Right forelimb (tissue), 1 donor: ENCODE measurements at regions not wholly inside any gene's neighbourhood (a gene's known extent, or its start where the extent isn't known, plus 50 kb on each side); places are given as distances from the start of the nearest gene placed in this dataset.
"Not testable (repeated sequence)": the region's sequence is repeated elsewhere in the genome, so short reads cannot be mapped to it uniquely, and the experiment has no call there.

Experiments
- DNase-seq: peaks from one replicate; pipeline ENCODE4 v3.0.0-alpha.2; 2018

DNA sequence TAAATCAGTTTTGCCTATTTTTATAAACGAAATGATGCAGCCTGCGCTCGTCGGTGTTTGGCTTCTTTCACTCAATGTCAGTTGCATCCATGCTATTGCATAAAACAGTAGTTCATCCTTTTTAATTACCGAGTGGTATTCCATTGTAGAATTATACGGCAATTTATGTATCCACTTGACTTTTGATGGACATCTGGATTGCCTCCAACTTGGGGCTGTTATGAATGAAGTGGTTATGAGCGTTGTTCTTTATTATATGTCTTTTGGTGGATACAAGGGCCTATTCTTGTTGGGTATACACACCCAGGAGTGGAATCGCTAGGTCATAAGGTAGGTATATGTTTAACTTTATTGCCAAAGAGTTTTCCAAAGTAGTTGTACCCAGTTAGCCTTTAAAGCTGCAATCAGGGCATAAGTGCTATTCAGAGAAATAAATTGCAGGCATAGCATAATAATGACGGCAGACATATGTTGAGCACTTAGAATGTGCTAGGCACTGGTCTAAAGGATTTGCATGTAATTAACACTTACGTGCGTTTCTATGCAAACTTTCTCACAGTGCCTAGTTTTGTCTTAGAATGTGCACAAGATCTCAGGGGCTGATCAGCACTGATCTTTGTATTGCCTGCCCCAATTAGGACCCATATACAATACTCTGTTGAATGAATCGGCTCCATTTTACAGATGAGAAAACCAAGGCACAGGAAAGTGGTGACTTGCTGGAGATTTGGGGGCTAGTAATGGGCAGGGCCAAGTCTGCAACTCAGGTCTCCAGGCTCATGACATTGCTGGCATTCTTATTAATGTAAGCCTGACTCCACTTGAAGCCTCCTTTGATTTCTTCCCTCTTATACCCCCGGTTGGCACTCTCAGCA is 407.0 kb downstream of the BCOR start:
- no peak for DNase-seq

DNA sequence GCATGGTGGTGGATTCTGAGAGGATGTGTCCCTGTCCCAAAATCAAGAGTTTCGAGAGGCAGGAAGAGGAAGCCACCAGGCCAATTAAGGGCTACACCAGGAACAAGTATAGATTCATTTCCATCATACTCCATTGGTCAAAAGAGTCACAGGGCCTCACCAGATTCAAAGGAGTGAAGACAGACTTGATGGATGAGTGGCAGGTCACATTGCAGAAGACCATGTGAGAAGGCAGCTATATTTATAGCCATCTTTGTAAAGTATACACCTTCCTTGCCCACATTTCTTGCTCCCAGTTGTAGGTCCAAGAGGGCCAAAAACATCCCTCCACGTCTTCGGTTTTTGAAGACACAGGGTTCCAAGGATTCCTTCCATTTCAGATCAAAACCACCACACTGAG is 406.0 kb downstream of the BCOR start:
- no peak for DNase-seq

DNA sequence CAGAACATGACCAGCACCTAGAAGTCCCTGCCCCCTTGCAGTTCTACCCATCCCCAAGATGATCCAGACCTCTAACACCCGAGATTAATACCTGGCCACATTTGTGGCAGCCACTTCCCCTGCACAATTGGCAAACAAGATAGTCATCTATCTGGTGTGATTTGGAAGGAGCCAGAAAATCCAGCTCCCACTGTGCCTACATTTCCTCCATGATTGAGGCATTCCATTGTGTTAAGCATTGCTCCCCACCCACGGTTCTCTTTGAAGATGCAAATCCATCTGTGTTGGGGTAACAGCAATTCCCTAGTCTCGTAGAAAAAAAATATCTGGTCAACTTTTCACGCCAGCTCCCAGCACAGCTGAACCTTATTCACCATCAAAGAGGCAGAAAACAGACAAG is 405.0 kb downstream of the BCOR start:
- DNase-seq: no peak

- no peak for DNase-seq
Measured at GRCh38 chrX:39693298-39693697, 404.5 kb downstream of the BCOR start.

DNA sequence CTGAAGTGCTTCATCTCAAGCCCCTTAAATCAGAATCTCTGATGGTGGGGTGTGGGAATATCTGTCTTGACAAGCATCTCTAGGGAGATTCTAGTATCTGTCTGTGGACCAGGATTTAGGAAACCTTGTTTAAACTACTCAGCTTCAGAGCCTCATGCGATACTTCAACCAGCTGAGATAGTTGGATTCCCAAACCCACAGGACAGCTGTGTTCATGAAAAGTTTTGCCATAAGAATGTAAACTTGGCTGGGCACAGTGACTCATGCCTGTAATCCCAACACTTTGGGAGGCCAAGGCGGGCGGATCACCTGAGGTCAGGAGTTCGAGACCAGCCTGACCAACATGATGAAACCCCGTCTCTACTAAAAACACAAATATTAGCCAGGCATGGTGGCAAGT is 395.1 kb downstream of the BCOR start:
- DNase-seq: not testable (repeated sequence)

DNA sequence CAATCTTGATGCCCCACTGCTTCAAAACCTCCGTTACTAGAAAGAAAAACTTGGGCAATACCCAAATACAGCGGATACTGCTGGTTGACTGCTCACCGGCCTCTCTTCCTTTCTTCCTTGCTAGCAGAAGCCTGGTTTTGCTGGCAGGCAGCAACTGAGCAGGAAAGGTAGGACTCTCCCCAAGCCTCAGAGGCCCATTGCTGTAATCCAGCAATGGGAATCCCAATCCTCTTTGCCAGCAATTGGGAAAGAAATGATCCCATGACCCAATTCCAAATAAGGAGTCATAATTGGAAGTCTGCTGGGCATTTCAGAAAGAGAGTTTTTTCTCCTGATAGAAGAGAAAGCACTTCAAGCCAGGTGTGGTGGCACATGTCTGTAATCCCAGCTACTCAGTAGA is 394.5 kb downstream of the BCOR start:
- no peak for DNase-seq

- no peak for DNase-seq
Measured at GRCh38 chrX:39704590-39704989, 393.2 kb downstream of the BCOR start.

DNA sequence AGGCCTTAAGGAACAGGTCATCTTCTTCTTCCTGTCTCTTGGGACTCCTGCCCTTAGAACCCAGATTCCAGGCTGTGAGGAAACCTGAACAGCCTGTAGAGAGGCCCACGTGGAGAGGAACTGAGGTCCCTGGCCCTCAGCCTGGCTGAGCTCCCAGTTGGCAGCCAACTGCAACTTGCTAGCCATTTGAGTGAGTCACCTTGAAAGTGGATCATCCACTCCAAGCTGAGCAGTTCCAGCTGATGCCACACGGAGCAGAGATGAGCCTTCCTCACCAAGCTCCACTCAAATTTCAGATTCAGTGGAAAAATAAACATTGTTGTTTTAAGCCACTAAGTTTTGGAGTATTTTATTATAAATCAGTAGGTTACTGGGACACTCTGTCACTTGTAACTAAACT is 392.5 kb downstream of the BCOR start:
- DNase-seq: no peak

DNA sequence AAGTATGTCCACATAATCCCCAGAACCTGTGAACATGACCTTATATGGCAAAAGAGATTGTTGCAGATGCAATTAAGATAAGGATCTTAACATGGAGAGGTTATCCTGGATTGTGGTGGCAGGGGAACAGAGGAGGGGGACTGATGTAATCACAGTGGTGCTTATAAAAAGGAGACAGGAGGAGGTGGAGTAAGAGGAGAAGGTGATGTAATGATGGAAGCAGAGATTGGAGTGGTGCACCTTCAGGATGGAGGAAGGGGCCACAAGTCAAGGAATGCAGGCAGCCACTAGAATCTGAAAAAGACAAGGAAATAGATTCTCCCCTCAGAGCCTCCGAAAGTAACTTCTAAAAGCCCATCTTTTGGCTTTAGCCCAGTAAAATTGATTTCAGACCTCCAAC is 388.4 kb downstream of the BCOR start:
- no peak for DNase-seq

GRCh38 chrX:39709812-39710211 is 387.9 kb downstream of the BCOR start:
- no peak for DNase-seq

GRCh38 chrX:39710776-39711175 is 387.0 kb downstream of the BCOR start:
- no peak for DNase-seq

GRCh38 chrX:39714471-39714870 is 383.3 kb downstream of the BCOR start:
- no peak for DNase-seq

DNA sequence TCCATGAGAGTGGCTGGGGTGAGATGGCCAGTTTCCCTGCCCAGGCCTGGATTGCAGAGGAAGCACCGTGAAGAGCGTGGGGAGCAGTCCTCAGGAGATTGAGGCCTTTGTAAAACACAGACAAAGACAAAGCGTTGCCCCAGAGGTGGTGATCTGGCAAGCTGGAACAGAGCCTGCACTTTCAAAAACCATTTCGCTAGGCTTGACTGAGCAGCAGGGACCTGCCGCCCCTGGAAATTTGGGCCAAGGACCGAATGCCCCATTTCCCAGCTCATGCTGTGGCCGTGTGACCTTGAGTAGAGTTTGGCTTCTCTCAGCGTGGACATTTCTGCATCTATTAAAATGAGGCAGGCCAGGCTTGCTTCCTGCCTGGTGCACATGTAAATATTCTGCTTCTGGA is 381.4 kb downstream of the BCOR start:
- no peak for DNase-seq

GRCh38 chrX:39716802-39717540 is 380.8 kb downstream of the BCOR start:
- DNase-seq: no peak

DNA sequence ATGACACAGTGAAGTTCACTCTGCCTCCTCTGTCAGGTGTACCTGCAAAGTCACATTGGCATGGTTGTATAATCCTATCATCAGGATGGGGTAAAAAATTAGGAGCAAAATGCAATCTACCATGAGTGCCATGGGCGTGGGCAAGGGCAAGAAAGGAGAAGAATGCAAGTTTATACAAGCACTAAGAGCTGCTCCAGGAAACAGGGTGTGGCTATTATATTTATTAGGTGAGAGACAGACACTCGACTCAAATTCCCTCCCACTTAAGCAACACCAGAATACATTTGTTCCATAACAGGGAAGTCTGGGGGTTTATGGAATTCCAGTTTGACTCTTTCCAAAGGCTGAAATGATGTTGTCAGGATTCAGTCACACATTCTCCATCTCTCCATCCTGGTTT is 378.8 kb downstream of the BCOR start:
- no peak for DNase-seq

DNA sequence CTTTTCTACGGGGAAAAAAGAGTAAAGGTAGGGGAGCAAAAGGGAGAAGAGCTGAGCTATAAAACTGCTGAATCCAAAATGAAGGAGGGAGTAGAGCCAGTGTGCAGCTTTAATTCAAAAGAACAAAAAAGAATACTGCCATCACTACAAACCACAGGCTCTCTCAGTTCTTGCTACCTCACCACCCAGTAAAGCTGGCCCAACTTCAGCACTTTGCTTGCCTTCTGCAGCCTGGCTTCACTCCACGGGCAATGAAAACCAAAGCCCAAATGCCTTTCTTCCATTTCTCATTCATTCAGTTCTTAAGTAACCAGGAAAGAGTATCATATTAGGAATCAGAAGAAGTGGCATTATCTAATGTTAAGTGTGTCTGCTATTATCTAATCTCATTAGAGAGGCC is 376.8 kb downstream of the BCOR start:
- no peak for DNase-seq

DNA sequence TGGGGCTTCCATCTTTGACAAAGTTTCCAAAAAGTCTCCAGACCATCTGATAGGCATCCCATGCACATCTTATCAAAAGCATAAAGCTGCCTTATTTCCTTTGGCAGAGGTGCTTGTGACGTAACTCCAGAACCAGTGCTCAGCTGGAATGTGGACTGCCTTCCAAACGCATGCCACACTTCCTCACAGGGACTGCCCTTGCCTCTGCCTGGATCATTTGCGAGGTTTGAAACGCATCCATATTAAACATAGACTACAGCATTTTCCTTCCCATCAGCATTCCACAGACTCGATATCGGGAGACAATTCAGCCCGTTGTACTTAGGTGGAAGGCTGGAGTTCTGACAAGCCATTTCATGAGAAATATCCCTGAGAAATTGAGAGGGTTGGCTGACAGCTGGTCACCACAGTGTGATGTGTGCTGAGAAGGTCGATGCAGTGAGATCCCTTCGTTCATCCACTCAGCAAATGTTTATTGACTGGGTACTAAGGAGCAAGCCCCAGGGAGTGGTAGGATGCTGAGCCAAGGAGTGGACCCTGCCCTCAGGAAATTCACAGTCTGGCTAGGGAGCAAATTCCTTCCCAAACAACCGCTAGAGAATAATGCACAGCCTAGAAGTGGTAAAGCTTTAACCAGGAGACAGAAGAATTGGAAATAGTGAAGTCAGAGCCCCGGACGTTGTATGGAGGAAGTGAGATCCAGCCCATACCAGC is 376.0 kb downstream of the BCOR start:
- DNase-seq: no peak

DNA sequence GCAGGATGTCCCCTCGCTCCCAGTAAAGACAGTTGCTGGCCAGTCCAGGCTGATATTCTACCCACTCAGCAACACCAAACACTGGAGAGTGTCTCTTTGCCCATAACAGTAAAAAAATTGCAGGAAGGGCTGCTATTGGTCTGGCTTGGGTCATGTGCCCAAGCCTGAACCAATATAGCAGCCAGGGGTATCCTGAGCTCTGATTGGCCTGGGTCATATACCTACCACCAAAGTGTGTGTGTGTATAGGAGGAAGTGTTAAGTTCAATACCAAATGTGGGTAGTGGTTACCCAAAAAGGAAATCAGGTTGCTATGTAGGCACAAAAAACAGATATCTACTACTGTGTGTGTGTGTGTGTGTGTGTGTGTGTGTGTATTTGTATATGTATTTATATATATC is 373.2 kb downstream of the BCOR start:
- DNase-seq: no peak

DNA sequence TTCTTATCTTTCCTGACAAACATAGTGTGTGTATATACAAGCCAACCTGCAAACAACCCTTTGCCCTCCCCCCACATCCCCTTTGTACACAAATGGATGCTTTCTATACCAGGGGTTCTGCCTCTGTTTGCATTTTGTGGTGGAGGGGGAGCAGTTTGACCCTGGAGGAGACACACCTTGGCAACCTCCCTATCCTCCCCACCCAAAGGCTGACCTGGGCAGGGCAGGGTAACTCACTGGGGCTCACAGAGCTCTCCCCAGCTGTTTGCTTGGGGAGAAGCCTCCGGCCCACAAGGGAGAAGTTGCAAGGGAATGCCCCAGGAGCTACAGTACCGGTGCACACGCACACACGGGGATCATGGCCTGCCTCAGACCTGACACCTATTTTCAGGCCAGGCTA is 372.6 kb downstream of the BCOR start:
- DNase-seq: no peak

- no peak for DNase-seq
Measured at GRCh38 chrX:39725928-39726619, 371.7 kb downstream of the BCOR start.

GRCh38 chrX:39726771-39727170 is 371.0 kb downstream of the BCOR start:
- DNase-seq: peak; percentile 68

DNA sequence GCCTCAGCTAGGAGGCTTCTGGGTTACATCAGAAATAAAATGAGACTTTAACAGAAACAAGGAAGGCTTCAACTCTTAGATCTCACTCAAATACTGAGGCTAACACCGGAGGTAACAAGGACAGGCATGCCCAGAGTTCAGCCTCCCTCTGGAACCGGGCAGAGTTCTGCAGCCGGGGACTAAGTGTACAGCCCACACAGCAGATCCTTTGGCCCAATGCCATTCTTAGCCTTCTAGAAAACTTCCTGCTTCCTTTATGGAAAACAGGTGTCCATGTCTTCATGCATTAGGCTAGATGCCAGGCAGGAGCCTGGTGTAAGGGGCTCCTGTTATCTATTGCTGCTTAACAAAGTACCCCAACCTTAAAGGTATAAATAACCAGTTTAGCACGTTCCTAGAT is 369.7 kb downstream of the BCOR start:
- DNase-seq: no peak
